ENCODE measurements at regions not wholly inside any gene's neighbourhood (a gene's known extent, or its start where the extent isn't known, plus 50 kb on each side); places are given as distances from the start of the nearest gene placed in this dataset.

DNA sequence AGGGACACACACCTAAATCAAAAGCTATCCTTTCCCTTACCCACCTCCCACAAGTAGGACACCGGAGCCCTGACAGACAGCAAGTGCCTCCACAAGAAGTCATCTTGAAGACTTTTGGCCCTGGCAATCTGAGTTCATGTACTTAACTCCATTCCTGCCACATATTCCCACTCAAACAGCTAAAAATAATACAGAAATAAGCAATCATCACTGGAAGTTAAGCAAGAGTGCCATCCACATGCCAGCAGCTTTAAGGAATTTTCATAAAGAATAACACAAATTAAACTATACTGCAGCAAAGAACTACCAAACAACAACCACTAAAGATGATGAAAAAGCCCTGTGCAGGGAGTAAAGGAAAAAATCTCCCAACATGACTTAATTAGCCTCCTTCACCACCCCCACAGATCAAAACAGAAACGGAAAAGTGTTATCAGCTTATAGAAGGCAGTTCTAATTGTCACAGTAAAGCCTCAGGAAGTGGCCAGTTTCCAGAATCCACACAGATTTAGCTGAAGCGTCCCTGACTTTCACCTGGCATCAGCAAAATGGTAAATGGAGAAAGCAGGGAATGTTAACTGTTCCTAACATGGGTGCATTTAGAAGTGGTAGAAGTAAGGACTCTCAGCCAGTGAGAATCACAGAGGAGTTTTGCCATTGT is 343.9 kb downstream of the TBC1D4 start:
- Histone ChIP-seq H3K9ac (no peak overlapping the region), H3K27me3 (ENCODE audit: insufficient read depth, low read depth) (no peaks in the 10 kb centered on the region), H4K20me1 (ENCODE audit: insufficient read depth) (no peaks in the 10 kb centered on the region), H2AFZ (ENCODE audit: low read depth) (no peak overlapping the region), H3K27ac (no peak overlapping the region), H3K79me2 (ENCODE audit: insufficient read depth, low read depth) (no peaks in the 10 kb centered on the region), H3K4me2 (no peak overlapping the region), H3K4me1 (ENCODE audit: low read depth, poor library complexity, severe bottlenecking) (no peaks in the 10 kb centered on the region), H3K4me3 (IDR thresholded peaks at IDR 0.05; ENCODE audit: insufficient read depth, low read depth, low read length) (no peak overlapping the region), H3K36me3 (ENCODE audit: insufficient read depth) (no peaks in the 10 kb centered on the region)
- TF ChIP-seq, protein P1, sequence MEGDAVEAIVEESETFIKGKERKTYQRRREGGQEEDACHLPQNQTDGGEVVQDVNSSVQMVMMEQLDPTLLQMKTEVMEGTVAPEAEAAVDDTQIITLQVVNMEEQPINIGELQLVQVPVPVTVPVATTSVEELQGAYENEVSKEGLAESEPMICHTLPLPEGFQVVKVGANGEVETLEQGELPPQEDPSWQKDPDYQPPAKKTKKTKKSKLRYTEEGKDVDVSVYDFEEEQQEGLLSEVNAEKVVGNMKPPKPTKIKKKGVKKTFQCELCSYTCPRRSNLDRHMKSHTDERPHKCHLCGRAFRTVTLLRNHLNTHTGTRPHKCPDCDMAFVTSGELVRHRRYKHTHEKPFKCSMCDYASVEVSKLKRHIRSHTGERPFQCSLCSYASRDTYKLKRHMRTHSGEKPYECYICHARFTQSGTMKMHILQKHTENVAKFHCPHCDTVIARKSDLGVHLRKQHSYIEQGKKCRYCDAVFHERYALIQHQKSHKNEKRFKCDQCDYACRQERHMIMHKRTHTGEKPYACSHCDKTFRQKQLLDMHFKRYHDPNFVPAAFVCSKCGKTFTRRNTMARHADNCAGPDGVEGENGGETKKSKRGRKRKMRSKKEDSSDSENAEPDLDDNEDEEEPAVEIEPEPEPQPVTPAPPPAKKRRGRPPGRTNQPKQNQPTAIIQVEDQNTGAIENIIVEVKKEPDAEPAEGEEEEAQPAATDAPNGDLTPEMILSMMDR (conservative IDR thresholded peaks at IDR 0.05; ENCODE audit: low read depth, low read length), result no peak

DNA sequence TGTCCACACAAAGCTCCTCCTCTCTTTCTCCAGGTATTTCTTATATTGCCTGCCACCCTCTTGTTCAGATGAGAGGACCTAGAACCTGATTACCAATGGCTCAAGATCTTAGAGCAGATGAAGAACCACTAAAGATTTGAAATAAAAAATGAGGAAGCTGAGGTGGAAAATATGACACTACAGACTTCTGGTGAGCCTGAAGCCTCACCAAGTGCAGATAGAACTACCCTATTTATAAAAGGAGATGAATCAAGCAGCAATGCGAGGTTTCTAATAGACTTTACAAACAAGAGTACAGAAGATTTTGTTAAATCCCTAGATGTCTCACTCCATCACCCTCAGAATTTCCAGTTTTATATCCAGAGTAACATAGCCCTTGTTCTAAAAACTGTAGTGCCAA is 345.8 kb downstream of the TBC1D4 start:
- no peaks in the 10 kb centered on the region for H3K36me3 ChIP-seq (ENCODE audit: insufficient read depth)
- H3K79me2 ChIP-seq (ENCODE audit: insufficient read depth, low read depth), result no peaks in the 10 kb centered on the region
- H3K27me3 ChIP-seq (ENCODE audit: insufficient read depth, low read depth), result no peaks in the 10 kb centered on the region
- H3K4me1 ChIP-seq (ENCODE audit: low read depth, poor library complexity, severe bottlenecking), result no peaks in the 10 kb centered on the region
- H3K27ac ChIP-seq, result no peak overlapping the region
- no peak overlapping the region for H3K9ac ChIP-seq
- H2AFZ ChIP-seq (ENCODE audit: low read depth), result no peak overlapping the region
- H4K20me1 ChIP-seq (ENCODE audit: insufficient read depth), result no peaks in the 10 kb centered on the region
- H3K4me2 ChIP-seq, result no peak overlapping the region
- TF ChIP-seq, protein P1 (conservative IDR thresholded peaks at IDR 0.05; ENCODE audit: low read depth, low read length), result no peak
- no peak overlapping the region for H3K4me3 ChIP-seq (IDR thresholded peaks at IDR 0.05; ENCODE audit: insufficient read depth, low read depth, low read length)

DNA sequence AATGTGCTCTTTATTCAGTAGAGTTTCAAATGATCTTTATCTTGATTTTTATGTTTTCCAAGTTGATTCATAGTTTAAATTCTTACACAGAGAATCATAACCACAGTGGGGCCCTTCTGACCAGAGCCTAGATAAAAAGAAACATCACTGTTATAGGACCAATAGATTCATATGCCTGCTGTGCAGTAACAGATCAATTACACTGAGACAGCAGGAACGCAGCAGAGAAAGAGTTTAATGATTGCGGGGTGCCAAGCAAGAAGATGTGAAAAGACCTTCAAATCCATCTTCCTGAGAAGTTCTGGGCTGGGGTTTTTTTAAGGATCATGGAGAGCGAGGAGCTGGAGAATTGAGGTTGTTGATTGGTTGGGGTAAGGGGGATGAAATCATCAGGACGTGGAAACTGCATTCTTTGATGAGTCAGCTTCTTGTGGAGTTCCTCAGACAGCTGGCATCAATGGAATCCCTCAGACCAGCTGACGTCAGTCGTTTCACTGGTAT is 346.6 kb downstream of the TBC1D4 start:
- Histone ChIP-seq H2AFZ (ENCODE audit: low read depth) (no peak overlapping the region), H3K4me2 (no peak overlapping the region), H3K9ac (no peak overlapping the region), H3K36me3 (ENCODE audit: insufficient read depth) (no peaks in the 10 kb centered on the region), H3K27me3 (ENCODE audit: insufficient read depth, low read depth) (no peaks in the 10 kb centered on the region), H3K27ac (no peak overlapping the region), H4K20me1 (ENCODE audit: insufficient read depth) (no peaks in the 10 kb centered on the region), H3K4me3 (IDR thresholded peaks at IDR 0.05; ENCODE audit: insufficient read depth, low read depth, low read length) (no peak overlapping the region), H3K4me1 (ENCODE audit: low read depth, poor library complexity, severe bottlenecking) (no peaks in the 10 kb centered on the region), H3K79me2 (ENCODE audit: insufficient read depth, low read depth) (no peaks in the 10 kb centered on the region)
- TF ChIP-seq, protein P1 (conservative IDR thresholded peaks at IDR 0.05; ENCODE audit: low read depth, low read length), result no peak

DNA sequence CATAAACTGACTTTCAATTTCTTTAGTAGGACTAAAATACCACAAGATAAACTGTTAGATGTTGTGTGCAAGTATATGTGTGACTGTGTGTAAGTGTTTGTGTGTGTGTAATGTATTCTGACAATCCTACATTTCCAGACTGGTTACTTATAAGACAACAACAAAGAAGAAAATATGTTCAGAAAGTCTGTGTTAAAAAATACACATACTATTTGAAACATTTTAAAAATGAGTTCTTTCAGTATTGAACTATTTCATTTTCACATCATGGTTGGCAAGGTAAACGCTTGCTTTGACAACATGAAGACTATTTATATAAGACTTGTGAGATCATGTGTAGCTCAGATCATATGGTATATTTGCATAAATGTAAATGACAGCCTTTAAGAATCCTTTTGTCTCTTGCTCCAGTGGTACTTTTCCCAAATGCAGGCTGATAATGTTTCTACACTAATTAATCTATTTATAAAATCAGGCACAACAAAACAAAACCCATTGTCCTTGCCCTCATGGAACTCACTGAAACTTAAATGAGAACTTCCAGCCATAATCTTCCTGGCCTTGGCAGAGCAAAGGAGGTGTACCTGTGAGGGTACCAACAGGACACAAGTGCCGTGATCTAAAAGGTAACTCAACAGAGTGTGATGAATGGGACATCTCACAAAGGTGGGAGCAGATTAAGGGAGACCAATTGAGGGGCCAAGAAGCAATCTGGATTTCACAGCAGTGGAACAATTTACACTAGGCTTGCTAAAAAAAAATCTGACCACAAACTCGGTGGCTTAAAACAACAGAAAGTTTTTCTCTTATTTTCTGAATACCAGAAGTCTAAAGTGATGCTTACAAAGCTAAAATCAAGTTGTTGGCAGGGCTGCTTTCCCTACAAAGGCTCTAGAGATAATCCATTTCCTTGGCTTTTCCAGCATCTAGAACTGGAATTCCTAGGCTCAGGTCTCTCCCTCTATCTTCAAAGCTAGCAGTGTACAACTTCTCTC is 349.0 kb downstream of the TBC1D4 start:
- Histone ChIP-seq H3K4me1 (ENCODE audit: low read depth, poor library complexity, severe bottlenecking) (no peaks in the 10 kb centered on the region), H4K20me1 (ENCODE audit: insufficient read depth) (no peaks in the 10 kb centered on the region), H3K79me2 (ENCODE audit: insufficient read depth, low read depth) (no peaks in the 10 kb centered on the region), H3K36me3 (ENCODE audit: insufficient read depth) (no peaks in the 10 kb centered on the region), H3K4me3 (IDR thresholded peaks at IDR 0.05; ENCODE audit: insufficient read depth, low read depth, low read length) (no peak overlapping the region), H3K9ac (no peak overlapping the region), H2AFZ (ENCODE audit: low read depth) (no peak overlapping the region), H3K27ac (no peak overlapping the region), H3K4me2 (no peak overlapping the region), H3K27me3 (ENCODE audit: insufficient read depth, low read depth) (no peaks in the 10 kb centered on the region)
- TF ChIP-seq, protein P1 (conservative IDR thresholded peaks at IDR 0.05; ENCODE audit: low read depth, low read length), result no peak

Data from KMS-11 (cell line).